Activated T-cell treated with anti-CD3 and anti-CD28 coated beads, Interleukin-2, amount 50 U/mL, for 24 hours (primary cell): ENCODE measurements at regions not wholly inside any gene's neighbourhood (a gene's known extent, or its start where the extent isn't known, plus 50 kb on each side); places are given as distances from the start of the nearest gene placed in this dataset.

Source experiments
- DNase-seq: peaks from one replicate; pipeline ENCODE4 v3.0.0-alpha.2; 2020
- H3K27ac Mint-ChIP-seq: 2 replicates; pipeline ENCODE4 v1.8.0; 2020; ENCODE audit warnings: mild to moderate bottlenecking, mixed read lengths
- H3K27me3 Mint-ChIP-seq: 2 replicates; pipeline ENCODE4 v1.8.0; 2020; ENCODE audit warnings: mixed read lengths
- H3K36me3 Mint-ChIP-seq: 2 replicates; pipeline ENCODE4 v1.8.0; 2020; ENCODE audit warnings: low read depth, mixed read lengths
- H3K4me1 Mint-ChIP-seq: 2 replicates; pipeline ENCODE4 v1.8.0; 2020; ENCODE audit warnings: low read depth, mixed read lengths
- H3K4me3 Mint-ChIP-seq: 2 replicates; pipeline ENCODE4 v1.8.0; 2020; ENCODE audit warnings: mild to moderate bottlenecking, moderate library complexity, mixed read lengths
- H3K9me3 Mint-ChIP-seq: 2 replicates; pipeline ENCODE4 v1.8.0; 2020; ENCODE audit warnings: mixed read lengths

DNA sequence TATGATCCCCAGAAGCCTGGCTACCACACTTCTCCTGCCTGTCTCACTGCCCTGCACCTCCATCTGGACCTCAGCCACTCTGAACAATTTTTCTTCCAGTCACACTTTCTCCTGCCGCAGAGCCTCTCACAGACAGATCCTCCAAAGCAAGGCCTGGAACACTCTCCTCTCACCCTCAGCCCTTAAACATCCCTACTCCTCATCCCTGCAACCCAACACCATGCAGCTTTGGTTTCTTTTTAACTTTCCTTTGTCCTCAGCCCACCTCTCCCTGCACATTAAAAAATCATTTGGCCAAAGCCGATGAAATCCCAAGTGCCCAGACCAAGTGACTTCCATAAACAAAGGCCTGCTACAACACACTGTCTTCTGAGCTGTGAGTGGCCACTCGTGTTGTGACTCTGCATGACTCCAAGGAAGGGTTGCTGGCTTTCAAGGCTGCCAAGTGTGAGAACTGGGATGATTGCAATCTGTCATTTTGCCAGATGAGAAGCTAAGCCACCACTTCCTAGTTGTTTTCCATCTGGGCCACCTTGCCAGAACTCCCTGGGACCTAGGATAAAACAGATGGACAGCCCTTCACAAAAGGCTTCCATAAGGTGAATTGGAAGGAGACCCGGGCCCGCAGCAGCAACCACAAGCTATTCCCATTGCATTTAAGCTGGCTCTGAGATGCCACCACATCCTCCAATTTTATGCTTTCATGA is 144.4 kb upstream of the SSTR4 start:
- H3K9me3 Mint-ChIP-seq = peaks cover 8% of the 10 kb centered on the region
- no peak overlapping the region for H3K4me3 Mint-ChIP-seq
- H3K27ac Mint-ChIP-seq = no peak overlapping the region
- no peaks in the 10 kb centered on the region for H3K36me3 Mint-ChIP-seq
- no peaks in the 10 kb centered on the region for H3K4me1 Mint-ChIP-seq
- H3K27me3 Mint-ChIP-seq = peaks cover 4% of the 10 kb centered on the region
- no peak for DNase-seq

GRCh38 chr20:22901164-22901563 is 133.9 kb upstream of the SSTR4 start:
- no peak overlapping the region for H3K4me3 Mint-ChIP-seq
- H3K4me1 Mint-ChIP-seq = no peaks in the 10 kb centered on the region
- peaks cover 16% of the 10 kb centered on the region for H3K9me3 Mint-ChIP-seq
- no peak for DNase-seq
- H3K36me3 Mint-ChIP-seq = no peaks in the 10 kb centered on the region
- no peak overlapping the region for H3K27ac Mint-ChIP-seq
- H3K27me3 Mint-ChIP-seq = no peaks in the 10 kb centered on the region

DNA sequence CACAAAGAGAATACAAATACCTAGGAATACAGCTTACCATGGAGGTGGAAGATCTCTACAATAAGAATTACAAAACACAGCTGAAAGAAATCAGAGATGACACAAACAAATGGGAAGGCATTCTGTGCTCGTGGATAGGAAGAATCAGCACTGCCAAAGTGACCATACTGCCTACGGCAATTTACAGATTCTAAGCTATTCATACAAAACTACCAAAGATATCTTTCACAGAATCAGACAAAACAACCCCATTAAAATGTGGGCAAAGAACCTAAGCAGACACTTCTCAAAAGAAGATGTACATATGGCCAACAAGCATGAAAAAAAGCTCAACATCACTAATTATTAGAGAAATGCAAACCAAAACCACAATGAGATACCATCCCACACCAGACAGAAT is 133.2 kb upstream of the SSTR4 start:
- no peaks in the 10 kb centered on the region for H3K36me3 Mint-ChIP-seq
- peaks cover 16% of the 10 kb centered on the region for H3K9me3 Mint-ChIP-seq
- H3K27ac Mint-ChIP-seq = no peak overlapping the region
- no peaks in the 10 kb centered on the region for H3K27me3 Mint-ChIP-seq
- no peak for DNase-seq
- H3K4me1 Mint-ChIP-seq = no peaks in the 10 kb centered on the region
- no peak overlapping the region for H3K4me3 Mint-ChIP-seq

- no peak for DNase-seq
- Mint-ChIP-seq H3K27ac (no peak overlapping the region), H3K36me3 (no peaks in the 10 kb centered on the region), H3K9me3 (peaks cover 16% of the 10 kb centered on the region), H3K4me1 (no peaks in the 10 kb centered on the region), H3K4me3 (no peak overlapping the region), H3K27me3 (no peaks in the 10 kb centered on the region)
These were observed 130.7 kb upstream of the SSTR4 start for GRCh38 chr20:22904386-22904785.

DNA sequence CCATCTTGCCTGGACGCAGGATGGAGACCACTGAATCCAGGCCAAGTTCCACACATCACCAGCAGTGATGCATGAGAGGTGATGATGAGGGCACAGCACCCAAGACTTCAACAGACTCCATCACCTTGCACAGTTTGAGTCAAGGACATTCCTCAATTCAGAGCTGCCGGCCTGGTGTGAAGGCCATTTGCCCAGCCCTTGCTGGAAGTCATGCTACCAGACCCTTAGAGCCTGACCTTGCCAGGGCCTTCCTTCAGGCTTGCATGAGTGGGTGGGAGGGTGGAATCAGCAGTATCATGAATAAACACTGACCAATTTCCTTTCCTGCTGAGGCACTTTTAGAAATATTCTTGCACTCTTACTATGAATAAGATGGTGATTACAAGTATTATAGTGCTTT is 130.2 kb upstream of the SSTR4 start:
- no peaks in the 10 kb centered on the region for H3K36me3 Mint-ChIP-seq
- H3K4me3 Mint-ChIP-seq = no peak overlapping the region
- H3K9me3 Mint-ChIP-seq = peaks cover 16% of the 10 kb centered on the region
- H3K27me3 Mint-ChIP-seq = no peaks in the 10 kb centered on the region
- H3K27ac Mint-ChIP-seq = no peak overlapping the region
- DNase-seq = no peak
- no peaks in the 10 kb centered on the region for H3K4me1 Mint-ChIP-seq

DNA sequence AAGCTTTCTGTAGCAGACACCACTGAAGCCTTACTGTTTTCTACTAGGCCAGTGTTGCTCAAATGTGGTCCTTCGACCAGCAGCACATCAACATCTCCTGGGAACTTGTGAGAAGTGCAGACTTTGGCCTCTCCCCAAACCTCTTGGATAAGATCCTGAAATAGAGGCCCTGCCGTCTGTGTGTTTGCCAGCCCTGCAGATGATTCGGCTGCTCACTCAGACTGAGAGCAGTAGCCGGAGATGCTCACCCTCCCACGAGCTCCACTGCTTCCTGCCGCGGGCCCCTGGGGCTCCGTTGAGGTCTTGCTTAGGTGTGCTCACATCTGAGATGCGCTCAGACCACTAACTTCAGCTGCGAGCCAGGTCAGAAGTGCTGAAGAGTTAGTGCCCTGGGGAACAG is 129.5 kb upstream of the SSTR4 start:
- no peaks in the 10 kb centered on the region for H3K4me1 Mint-ChIP-seq
- H3K27ac Mint-ChIP-seq = no peak overlapping the region
- H3K9me3 Mint-ChIP-seq = peaks cover 16% of the 10 kb centered on the region
- no peak overlapping the region for H3K4me3 Mint-ChIP-seq
- DNase-seq = no peak
- no peaks in the 10 kb centered on the region for H3K36me3 Mint-ChIP-seq
- no peaks in the 10 kb centered on the region for H3K27me3 Mint-ChIP-seq

DNA sequence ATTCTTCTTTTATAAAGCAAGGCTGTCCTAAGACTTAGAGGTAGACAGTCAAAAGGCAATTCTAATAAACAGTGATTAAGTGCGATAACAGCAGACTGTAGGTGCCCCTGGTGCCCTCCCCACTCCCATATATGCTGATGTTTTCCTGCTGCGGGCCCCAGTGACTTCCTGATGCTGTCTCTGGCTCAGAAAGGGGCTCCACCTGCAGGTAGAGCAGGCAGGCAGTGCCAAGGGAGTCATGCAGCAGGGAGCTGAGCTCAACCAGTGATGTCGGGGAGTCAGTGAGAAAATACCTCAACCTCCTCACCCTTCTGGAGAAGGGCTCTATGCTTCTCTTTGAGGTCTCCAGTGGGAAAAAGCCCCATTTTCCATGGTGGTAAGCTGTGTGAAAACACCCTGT is 126.7 kb upstream of the SSTR4 start:
- H3K4me3 Mint-ChIP-seq = no peak overlapping the region
- no peaks in the 10 kb centered on the region for H3K4me1 Mint-ChIP-seq
- H3K27me3 Mint-ChIP-seq = no peaks in the 10 kb centered on the region
- H3K27ac Mint-ChIP-seq = no peak overlapping the region
- no peaks in the 10 kb centered on the region for H3K36me3 Mint-ChIP-seq
- H3K9me3 Mint-ChIP-seq = no peaks in the 10 kb centered on the region
- no peak for DNase-seq

GRCh38 chr20:22908944-22909343 is 126.2 kb upstream of the SSTR4 start:
- Mint-ChIP-seq H3K27me3 (no peaks in the 10 kb centered on the region), H3K4me3 (no peak overlapping the region), H3K4me1 (no peaks in the 10 kb centered on the region), H3K36me3 (no peaks in the 10 kb centered on the region), H3K27ac (no peak overlapping the region), H3K9me3 (peaks cover 3% of the 10 kb centered on the region)
- no peak for DNase-seq

GRCh38 chr20:22909436-22909835 is 125.7 kb upstream of the SSTR4 start:
- no peak for DNase-seq
- H3K4me1 Mint-ChIP-seq = no peaks in the 10 kb centered on the region
- H3K27me3 Mint-ChIP-seq = no peaks in the 10 kb centered on the region
- no peak overlapping the region for H3K4me3 Mint-ChIP-seq
- no peak overlapping the region for H3K27ac Mint-ChIP-seq
- peaks cover 6% of the 10 kb centered on the region for H3K9me3 Mint-ChIP-seq
- no peaks in the 10 kb centered on the region for H3K36me3 Mint-ChIP-seq

GRCh38 chr20:22910287-22910852 is 124.7 kb upstream of the SSTR4 start:
- no peak for DNase-seq
- Mint-ChIP-seq H3K4me3 (no peak overlapping the region), H3K27me3 (no peaks in the 10 kb centered on the region), H3K9me3 (peaks cover 6% of the 10 kb centered on the region), H3K4me1 (no peaks in the 10 kb centered on the region), H3K36me3 (no peaks in the 10 kb centered on the region), H3K27ac (no peak overlapping the region)

DNA sequence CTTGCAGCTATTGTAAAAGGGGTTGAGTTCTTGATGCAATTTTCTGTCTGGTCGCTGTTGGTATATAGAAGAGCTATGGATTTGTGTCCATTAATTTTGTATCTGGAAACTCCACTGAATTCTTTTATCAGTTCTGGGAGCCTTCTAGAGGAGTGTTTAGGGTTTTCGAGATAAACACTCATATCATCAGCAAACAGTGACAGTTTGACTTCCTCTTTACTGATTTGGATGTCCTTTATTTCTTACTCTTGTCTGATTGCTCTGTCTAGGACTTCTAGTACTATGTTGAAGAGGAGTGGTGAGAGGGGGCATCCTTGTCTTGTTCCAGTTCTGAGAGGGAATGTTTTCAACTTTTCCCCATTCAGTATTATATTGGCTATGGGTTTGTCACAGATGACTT is 120.8 kb upstream of the SSTR4 start:
- Mint-ChIP-seq H3K4me3 (no peak overlapping the region), H3K9me3 (peaks cover 6% of the 10 kb centered on the region), H3K27ac (no peak overlapping the region), H3K4me1 (no peaks in the 10 kb centered on the region), H3K27me3 (peaks cover 6% of the 10 kb centered on the region), H3K36me3 (no peaks in the 10 kb centered on the region)
- DNase-seq = no peak

- DNase-seq = no peak
- peaks cover 6% of the 10 kb centered on the region for H3K9me3 Mint-ChIP-seq
- no peaks in the 10 kb centered on the region for H3K36me3 Mint-ChIP-seq
- H3K27ac Mint-ChIP-seq = no peak overlapping the region
- no peak overlapping the region for H3K4me3 Mint-ChIP-seq
- peaks cover 9% of the 10 kb centered on the region for H3K27me3 Mint-ChIP-seq
- H3K4me1 Mint-ChIP-seq = no peaks in the 10 kb centered on the region
These were observed 119.6 kb upstream of the SSTR4 start for GRCh38 chr20:22915512-22915911.

DNA sequence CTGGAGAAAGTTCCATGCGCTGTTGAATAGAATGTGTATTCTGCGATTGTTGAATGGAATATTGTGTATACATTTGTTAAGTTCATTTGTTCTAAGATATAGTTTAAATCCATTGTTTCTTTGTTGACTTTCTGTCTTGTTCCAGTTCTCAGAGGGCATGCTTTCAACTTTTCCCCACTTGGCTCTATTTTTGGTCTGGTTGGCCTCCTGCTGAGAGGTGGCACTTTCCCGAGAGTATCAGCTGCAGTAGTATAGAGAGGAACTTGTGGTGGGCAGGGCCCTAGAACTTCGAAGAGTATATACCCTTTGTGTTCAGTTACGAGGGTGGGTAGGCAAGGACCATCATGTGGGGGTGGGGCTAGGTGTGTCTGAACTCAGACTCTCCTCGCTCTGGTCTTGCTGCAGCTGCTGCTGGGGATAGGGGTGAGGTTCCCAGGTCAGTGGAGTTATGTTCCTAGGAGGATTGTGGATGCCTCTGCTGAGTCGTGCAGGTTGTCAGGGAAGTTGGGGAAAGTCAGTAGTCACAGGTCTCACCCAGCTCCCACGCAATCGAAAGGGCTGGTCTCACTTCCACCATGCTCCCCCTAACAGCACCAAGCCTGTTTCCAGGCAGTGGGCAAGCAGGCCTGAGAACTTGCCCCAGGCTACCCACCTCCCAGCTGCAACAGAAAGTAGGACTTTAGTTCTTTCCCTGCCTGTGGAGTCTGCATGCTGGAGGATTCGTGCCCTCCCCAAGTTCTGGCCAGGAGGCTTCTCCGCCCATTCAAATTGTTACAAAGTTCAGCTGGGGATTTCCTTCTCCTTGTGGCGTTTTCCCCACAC is 118.9 kb upstream of the SSTR4 start:
- Mint-ChIP-seq H3K4me3 (no peak overlapping the region), H3K36me3 (no peaks in the 10 kb centered on the region), H3K27me3 (peaks cover 12% of the 10 kb centered on the region), H3K9me3 (peaks cover 6% of the 10 kb centered on the region), H3K4me1 (no peaks in the 10 kb centered on the region), H3K27ac (no peak overlapping the region)
- DNase-seq = no peak

DNA sequence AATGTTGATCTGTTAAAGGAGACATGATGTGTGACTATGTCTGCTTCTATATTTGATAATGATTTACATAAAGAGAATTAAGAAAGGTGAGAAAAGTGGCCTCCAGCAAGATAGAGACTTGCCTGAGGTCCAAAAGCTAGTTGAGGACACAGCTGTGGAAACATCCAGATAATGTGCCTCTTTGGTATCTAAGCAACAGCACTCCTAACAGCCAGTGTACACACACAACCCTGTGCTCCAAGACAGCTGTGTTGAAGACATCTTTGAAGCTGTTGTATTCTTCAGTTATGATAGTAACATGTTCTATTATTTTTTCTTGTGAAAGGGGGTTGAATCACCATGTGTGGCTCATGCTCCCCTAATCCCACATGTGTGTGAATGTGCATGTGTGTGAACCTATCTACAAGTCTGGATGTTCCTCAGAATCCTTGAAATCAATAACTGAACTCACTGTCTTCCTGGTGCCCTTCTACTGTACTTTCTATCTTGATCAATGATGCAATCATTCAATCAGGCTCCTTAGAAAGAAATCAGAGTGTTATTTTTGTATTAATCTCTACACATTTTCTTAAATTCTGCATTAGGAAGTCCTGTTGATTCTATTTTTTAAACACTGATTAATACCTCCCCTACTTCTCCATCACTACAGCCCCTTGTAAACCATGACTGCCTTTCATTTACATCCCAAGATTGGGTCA is 116.7 kb upstream of the SSTR4 start:
- H3K9me3 Mint-ChIP-seq = peaks cover 6% of the 10 kb centered on the region
- peaks cover 2% of the 10 kb centered on the region for H3K4me1 Mint-ChIP-seq
- H3K36me3 Mint-ChIP-seq = no peaks in the 10 kb centered on the region
- H3K27me3 Mint-ChIP-seq = peaks cover 16% of the 10 kb centered on the region
- no peak overlapping the region for H3K4me3 Mint-ChIP-seq
- no peak for DNase-seq
- H3K27ac Mint-ChIP-seq = no peak overlapping the region

- Mint-ChIP-seq H3K27me3 (peaks cover 20% of the 10 kb centered on the region), H3K27ac (no peak overlapping the region), H3K36me3 (no peaks in the 10 kb centered on the region), H3K9me3 (no peaks in the 10 kb centered on the region), H3K4me3 (no peak overlapping the region), H3K4me1 (peaks cover 2% of the 10 kb centered on the region)
- no peak for DNase-seq
These were observed 114.2 kb upstream of the SSTR4 start for GRCh38 chr20:22920898-22921297.
